Hypothalamus (tissue), 51 donors: ENCODE measurements at regions not wholly inside any gene's neighbourhood (a gene's known extent, or its start where the extent isn't known, plus 50 kb on each side); places are given as distances from the start of the nearest gene placed in this dataset.

Experiments
- DNase-seq, 51 donors: peaks; one replicate each; lab custom pipeline; 2025; lab: John Stamatoyannopoulos, UW

DNA sequence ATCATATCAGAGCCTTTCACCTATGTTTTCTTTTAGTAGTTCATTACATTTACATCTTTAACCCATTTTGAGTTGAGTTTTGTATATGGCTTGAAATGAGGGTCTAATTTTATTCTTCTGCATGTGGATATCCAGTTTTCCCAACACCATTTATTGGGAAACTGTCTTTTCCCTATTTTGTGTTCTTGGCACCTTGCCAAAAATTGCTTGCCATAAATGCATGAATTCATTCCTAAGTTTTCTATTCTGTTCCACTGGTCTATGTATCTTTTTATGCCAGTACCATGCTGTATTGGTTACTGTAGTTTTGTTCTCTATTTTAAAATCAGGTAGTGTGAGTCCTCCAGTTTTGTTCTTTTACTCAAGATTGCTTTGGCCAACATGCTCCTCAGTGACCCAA lies 144.0 kb upstream of the OBI1 start:
- no peak for DNase-seq

- DNase-seq = no peak
Measured at GRCh38 chr13:78787190-78787589, 128.2 kb upstream of the OBI1 start.

GRCh38 chr13:78786459-78786858 lies 127.5 kb upstream of the OBI1 start:
- DNase-seq = no peak

GRCh38 chr13:78785764-78786163 lies 126.8 kb upstream of the OBI1 start:
- no peak for DNase-seq

DNA sequence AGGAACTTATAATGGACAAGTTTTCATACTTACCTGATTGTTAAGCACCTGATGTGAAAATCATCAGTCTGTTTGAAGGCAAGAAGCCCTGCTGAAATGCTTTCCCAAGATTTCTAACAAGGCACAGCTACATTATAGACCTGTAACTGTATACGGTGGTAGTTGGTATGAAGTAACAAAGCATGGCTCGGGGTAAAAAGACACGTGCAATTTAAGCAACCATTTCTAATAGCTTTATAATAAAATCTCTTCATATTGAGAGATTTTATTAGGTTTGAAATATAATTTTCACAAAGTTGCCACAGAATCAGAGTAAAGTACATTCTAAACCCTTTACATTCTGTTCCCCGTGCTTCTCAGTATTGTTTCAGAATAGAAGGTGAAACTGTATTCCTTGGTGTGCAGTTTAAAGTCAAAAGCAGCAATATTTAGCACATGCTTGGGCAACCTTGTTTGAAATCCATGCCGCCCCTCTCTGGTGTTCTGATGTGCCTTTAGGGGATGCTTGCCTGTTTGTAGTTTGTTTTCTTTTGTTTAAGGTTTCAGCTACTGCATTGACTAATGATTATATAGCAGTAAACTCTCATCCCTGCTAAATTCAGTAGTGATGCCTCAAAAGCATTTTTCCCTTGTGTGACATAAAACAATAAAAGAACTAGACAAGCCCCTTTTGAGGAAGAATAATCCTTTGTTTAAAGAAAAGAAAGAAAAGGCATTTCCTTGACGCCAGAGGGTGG lies 125.2 kb upstream of the OBI1 start:
- DNase-seq = no peak

DNA sequence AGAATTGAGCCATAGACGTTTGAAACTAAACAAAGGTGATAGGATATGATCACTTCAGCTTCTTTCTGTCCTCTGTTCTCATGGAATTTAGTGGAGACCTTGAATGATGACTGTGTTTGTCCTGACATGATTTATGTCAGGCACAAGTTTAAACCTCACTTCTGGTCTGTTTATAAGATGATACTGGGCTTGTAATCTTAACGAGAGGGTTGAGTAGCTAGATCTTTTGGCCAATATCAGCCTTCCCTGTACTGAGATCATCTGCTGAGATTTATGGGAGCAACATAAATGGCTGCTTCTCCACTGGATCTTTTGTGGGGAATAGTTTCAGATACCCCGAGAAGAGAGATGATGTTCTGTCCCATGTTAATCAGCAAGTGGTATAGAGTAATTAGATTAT lies 121.8 kb upstream of the OBI1 start:
- no peak for DNase-seq

DNA sequence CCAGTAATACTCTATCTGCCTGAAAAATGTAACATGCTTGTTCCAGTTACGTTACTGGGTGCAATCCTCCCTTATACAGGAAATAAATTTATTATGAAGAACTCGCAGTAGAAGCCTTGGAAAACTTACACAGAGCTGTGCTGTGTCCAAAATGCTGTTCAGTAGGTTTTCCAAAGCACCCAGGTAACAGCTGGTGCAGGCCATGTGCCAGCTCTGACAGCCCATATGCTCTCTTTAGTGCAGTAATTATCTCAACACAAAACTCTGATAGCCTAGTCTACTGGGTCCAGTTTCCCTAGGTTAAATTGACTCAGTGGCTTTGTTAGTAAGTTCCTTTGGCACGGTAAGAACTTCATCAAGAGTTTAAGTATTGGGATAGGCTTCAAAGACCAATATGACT lies 120.7 kb upstream of the OBI1 start:
- no peak for DNase-seq

- no peak for DNase-seq
Measured at GRCh38 chr13:78777976-78778375, 119.0 kb upstream of the OBI1 start.

GRCh38 chr13:78777396-78777795 lies 118.4 kb upstream of the OBI1 start:
- no peak for DNase-seq

- no peak for DNase-seq
Measured at GRCh38 chr13:78772933-78773332, 114.0 kb upstream of the OBI1 start.

DNA sequence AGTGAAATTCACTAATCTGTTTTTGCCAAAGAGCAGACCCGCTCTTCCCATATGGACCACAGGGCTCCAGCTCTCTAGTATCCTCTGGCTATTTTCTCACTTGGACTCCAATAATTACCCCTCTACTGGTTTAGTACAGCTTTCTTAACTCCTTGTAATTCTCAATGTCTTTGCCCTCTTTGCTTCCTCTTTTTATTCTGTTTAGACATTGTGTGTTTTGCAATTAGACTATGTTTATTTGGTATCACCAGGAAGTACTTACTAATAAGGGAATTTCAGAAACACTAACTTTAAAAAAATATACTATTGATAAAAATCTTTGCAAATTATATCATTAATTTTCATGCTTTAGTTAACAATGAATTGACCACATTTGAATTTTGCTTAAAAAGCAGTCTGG lies 111.6 kb upstream of the OBI1 start:
- no peak for DNase-seq

DNA sequence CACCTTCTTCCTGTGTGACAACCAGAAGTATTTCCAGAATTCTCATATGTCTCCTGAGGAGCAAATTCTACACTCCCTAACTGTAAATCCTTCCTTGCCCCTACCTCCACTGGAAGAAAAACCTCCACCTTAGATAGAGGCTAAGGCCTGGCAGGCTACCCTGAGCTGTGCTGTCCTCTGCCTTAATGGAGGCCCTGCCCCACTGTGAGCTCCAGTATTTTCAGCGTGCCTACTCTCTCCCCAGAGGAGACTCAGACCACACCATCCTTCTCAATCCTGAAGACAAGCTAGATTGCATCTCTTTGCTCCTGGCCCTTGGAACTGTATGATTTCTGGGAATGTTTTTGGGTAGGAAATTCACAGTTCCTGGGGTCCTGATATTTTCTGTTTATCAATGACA lies 110.0 kb upstream of the OBI1 start:
- DNase-seq = no peak

GRCh38 chr13:78764665-78765064 lies 105.7 kb upstream of the OBI1 start:
- DNase-seq = no peak

DNA sequence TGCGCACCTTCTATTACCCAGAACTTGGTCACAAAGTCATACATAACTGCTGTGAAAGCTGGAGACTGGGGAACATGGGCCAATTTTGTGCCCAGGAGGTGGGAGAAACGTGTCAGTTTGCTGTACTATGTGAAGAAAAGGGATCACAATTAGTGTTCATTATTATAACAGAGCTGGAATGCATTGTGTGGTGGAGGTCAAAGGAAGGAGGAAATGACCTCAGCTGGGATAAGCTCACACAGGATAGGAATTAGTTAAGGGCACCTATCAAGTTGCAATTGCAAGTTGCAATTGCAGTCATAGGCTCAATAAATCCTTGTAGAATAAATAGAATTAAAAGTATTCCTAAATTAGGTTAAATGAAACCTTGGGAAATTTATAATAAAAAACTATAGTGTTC lies 103.9 kb upstream of the OBI1 start:
- no peak for DNase-seq

- no peak for DNase-seq
Measured at GRCh38 chr13:78759704-78760103, 100.7 kb upstream of the OBI1 start.

- no peak for DNase-seq
Measured at GRCh38 chr13:78758549-78758948, 99.6 kb upstream of the OBI1 start.

DNA sequence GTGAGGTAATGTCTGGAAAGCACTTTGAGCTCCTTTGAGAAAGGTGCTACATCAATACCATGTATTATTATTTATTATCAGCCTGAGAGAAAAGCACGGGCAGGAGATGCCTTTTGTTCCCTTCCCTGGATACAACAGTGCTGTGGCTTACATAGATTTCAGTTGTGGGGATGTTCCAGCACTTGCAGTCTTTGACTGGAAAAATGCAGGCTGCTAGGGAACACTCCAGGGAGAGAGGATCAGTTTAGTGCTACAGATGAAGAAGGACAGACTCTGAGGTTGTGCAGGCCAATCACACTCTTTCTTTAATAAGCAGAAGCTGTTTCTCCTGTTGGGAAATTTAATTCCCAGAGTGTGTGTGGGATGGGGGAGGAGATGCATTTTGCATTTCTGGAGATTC lies 94.5 kb upstream of the OBI1 start:
- no peak for DNase-seq

DNA sequence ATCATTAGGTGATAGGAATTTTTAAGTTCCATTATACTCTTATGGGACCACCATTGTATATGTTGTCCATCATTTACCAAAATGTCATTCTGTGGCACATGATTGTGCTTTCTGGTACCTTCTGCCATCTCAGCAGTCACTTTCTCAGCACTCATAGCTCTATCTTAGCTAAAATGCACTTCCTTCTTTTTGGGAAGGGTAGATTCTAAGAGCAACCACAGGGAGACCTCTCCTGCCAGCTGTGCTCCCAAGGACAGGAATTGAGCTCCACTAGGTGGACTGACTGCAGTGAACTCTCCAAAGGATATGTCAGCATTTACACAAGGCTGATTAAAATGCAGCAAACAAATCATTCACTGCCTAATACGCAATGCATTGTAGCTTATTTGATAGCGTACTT lies 91.8 kb upstream of the OBI1 start:
- no peak for DNase-seq

- DNase-seq = no peak
Measured at GRCh38 chr13:78743973-78744372, 85.0 kb upstream of the OBI1 start.

- peak in 8 of 51 donors; percentile 0 to 26 (median 1) for DNase-seq
Measured at GRCh38 chr13:78742659-78743058, 83.7 kb upstream of the OBI1 start.

GRCh38 chr13:78736142-78736541 lies 77.2 kb upstream of the OBI1 start:
- DNase-seq = no peak

- DNase-seq = no peak
Measured at GRCh38 chr13:78732445-78733017, 73.6 kb upstream of the OBI1 start.

DNA sequence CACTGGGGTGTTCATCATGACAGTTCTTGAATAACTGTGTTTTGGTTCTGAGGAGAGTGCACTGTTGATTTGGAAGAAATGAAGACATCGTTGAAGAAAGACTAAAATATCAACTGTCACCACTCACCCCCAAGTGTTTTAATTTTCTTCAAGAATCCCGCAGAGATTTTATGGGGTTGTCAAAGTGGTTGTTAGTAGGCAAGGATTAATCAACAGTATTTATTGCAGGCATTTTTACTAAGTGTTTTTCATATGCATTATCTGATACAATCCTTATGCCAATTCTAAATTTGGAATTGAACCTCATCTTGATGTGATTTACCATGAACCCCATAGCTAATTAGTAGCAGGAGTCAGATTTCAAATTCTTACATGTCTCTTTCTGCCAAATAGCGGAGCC lies 63.7 kb upstream of the OBI1 start:
- DNase-seq = no peak
